Bronchial epithelial cell (primary cell): ENCODE measurements at regions not wholly inside any gene's neighbourhood (a gene's known extent, or its start where the extent isn't known, plus 50 kb on each side); places are given as distances from the start of the nearest gene placed in this dataset.

ENCODE experiments used
- DNase-seq: peaks from one replicate; pipeline ENCODE4 v3.0.0-alpha.2; 2010; ENCODE audit warnings: low read depth
- FAIRE-seq: peaks from 2 replicates; lab custom pipeline; 2011; peaks lifted over from hg19 to GRCh38; lab: Jason Lieb, UNC
- H3K27me3 ChIP-seq: 2 replicates; pipeline ENCODE4 v1.5.1; 2011; ENCODE audit warnings: low read length; ENCODE audit not compliant: control insufficient read depth, insufficient read depth
- H3K36me3 ChIP-seq: 2 replicates; pipeline ENCODE4 v1.5.1; 2011; ENCODE audit warnings: low read length; ENCODE audit not compliant: control insufficient read depth, insufficient read depth
- H3K4me3 ChIP-seq: 2 replicates; pipeline ENCODE4 v1.5.1; 2011; ENCODE audit warnings: mild to moderate bottlenecking, low read depth, low read length, control low read depth
- TF ChIP-seq, protein P1 (sequence below): IDR thresholded peaks from 2 replicates; pipeline ENCODE4 v1.5.1; 2011; ENCODE audit warnings: mild to moderate bottlenecking, moderate library complexity, low read length, control low read depth, inconsistent platforms; ENCODE audit not compliant: insufficient read depth, severe bottlenecking

DNA sequence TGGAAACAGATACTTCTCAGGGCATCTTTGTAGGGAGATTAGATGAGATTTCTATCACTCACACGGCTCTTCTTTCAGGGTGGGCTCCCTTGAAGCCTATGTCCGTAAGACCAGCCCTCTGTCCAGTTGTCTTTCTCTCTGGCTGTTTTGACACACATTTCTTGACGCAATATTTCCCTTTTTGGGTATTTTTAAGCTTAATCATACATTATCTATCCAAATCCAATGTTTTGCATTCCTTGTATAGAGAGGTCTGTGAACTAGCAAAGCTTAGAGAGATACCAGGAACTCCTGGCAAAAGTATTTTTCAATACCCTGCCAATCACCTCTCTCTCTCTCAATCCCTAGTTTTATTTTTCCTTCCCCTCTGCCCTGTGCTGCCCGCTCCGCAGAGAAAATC is 79.3 kb downstream of the EOMES start:
- Histone ChIP-seq H3K4me3 (no peak overlapping the region), H3K36me3 (no peaks in the 10 kb centered on the region), H3K27me3 (no peaks in the 10 kb centered on the region)
- no peak for FAIRE-seq
- TF ChIP-seq, protein P1, sequence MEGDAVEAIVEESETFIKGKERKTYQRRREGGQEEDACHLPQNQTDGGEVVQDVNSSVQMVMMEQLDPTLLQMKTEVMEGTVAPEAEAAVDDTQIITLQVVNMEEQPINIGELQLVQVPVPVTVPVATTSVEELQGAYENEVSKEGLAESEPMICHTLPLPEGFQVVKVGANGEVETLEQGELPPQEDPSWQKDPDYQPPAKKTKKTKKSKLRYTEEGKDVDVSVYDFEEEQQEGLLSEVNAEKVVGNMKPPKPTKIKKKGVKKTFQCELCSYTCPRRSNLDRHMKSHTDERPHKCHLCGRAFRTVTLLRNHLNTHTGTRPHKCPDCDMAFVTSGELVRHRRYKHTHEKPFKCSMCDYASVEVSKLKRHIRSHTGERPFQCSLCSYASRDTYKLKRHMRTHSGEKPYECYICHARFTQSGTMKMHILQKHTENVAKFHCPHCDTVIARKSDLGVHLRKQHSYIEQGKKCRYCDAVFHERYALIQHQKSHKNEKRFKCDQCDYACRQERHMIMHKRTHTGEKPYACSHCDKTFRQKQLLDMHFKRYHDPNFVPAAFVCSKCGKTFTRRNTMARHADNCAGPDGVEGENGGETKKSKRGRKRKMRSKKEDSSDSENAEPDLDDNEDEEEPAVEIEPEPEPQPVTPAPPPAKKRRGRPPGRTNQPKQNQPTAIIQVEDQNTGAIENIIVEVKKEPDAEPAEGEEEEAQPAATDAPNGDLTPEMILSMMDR: no peak
- DNase-seq: no peak

DNA sequence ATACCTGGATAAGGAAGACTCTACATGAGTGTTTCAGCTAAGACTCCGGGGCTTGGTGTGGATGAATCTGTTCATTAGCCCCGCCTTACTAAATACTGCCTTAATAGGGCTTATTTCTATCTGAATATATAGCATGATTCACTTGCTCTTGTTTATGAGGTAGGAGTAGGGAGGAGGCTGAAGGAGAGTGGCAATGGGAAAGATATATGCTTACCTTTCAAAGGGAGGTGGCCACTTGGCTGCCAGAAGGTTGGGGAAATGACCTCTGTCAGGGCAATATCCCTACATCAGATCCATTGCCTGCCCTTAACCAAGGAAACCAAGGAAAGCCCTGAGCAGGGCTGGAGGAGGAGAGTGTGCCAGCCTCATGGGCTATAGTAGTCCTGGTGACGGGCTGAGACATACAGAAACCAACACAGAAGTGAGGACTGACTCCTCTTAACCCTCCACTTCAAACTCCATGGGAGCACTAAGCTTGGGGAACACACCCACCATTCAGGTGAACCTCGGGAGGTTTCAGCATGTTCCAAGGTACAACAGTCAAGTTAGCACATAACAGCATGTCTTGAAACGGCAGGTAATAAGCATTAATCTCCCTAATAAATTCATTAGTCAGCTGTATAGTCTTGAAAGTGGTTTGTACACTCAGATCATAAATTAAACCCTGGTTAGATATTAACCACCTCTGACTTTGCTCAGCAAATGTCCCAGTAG is 80.1 kb downstream of the EOMES start:
- FAIRE-seq: peak; percentile 28

DNA sequence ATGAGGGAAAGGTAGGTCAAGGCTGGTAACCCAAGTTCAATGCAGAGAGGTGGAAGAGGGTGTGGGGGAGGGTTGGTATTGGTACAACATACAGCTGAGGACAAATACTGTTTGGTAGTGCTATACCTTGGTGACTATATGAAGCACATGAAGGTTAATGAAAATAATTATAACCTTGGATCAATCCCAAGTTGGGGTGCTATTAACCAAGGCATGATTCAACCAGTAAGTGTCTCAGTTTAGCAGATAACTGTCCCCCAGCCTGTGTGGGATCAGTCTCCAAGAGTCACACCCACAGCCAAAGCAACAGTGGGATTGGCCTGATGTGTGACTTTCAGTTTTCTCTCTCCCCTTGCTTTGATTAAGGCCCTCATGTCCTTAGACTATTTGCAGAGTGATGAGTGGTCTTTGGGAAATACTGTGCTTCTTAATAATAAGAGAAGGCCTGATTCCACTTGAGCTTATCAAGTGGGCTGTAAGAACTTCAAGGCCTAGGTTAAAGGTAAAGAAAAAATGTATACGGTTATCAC is 80.8 kb downstream of the EOMES start:
- TF ChIP-seq, protein P1: no peak
- DNase-seq: no peak
- peak; percentile 47 for FAIRE-seq
- Histone ChIP-seq H3K27me3 (no peaks in the 10 kb centered on the region), H3K36me3 (no peaks in the 10 kb centered on the region), H3K4me3 (no peak overlapping the region)

More for the DNA sequence above, 80.1 kb downstream of the EOMES start:
- H3K27me3 ChIP-seq: no peaks in the 10 kb centered on the region
- TF ChIP-seq, protein P1: no peak
- no peak for DNase-seq
- H3K4me3 ChIP-seq: no peak overlapping the region
- H3K36me3 ChIP-seq: no peaks in the 10 kb centered on the region

DNA sequence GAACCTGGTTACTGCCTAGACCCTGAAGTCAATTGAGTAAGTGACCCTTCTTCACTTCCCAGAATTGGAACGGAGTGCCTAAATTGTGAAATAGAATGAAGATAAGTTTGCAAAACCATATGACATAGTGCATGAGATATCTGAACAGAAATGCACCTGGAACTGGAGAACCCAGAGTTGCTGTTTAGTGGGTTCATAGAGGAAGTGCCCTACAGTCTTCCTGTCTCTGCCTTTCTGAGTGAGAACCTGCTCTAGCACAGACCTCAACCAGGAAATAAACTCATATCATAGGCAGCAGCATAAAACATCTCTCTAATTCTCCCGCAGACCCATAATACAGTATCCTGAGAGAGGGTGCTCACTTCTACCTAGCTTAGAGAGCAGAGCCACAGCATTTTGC is 82.9 kb downstream of the EOMES start:
- Histone ChIP-seq H3K27me3 (no peaks in the 10 kb centered on the region), H3K36me3 (no peaks in the 10 kb centered on the region), H3K4me3 (no peak overlapping the region)
- TF ChIP-seq, protein P1: no peak
- DNase-seq (no peak), FAIRE-seq (no peak)

DNA sequence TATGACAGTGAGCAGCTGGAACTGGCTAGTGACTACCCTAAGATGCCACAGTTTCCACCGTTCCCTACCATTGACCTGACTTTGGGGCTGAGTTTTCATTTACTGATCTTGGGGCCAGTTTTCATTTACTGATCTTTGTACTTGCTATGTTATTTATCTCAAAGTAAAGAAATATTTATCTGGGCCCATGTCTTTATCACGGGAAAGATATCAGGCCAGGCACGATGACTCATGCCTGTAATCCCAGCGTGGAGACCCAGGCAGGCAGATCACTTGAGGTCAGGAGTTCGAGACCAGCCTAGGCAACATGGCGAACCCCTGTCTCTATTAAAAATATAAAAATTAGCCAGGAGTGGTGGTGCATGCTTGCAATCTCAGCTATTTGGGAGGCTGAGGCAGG is 83.5 kb downstream of the EOMES start:
- Histone ChIP-seq H3K27me3 (no peaks in the 10 kb centered on the region), H3K4me3 (no peak overlapping the region), H3K36me3 (no peaks in the 10 kb centered on the region)
- no peak for FAIRE-seq
- DNase-seq: no peak
- TF ChIP-seq, protein P1: no peak
